ENCODE measurements at regions not wholly inside any gene's neighbourhood (a gene's known extent, or its start where the extent isn't known, plus 50 kb on each side); places are given as distances from the start of the nearest gene placed in this dataset.

GRCh38 chr6:22115559-22115958 lies 181.3 kb downstream of the PRL start:
- no peak overlapping the region for H3K27ac ChIP-seq (ENCODE audit: low read length in 2 of 2)
- H3K27me3 ChIP-seq (replicated peaks in 1 of 4; ENCODE audit: control extremely low read depth in 1 of 4, control insufficient read depth in 3 of 4, insufficient read depth in 4 of 4, low read length in 3 of 4): no peaks in the 10 kb centered on the region
- no peaks in the 10 kb centered on the region for H3K4me1 ChIP-seq (ENCODE audit: control insufficient read depth in 2 of 2, insufficient read depth in 2 of 2, low read length in 2 of 2)
- H3K4me3 ChIP-seq (ENCODE audit: control extremely low read depth in 1 of 5, extremely low read depth in 1 of 5, insufficient read depth in 1 of 5, low read depth in 2 of 5, low read length in 4 of 5): no peak overlapping the region
- intact Hi-C loops (cut with micrococcal nuclease): no loop called here
- no peak overlapping the region for H3K27ac Mint-ChIP-seq
- no peak overlapping the region for H3K4me2 ChIP-seq (replicated peaks; ENCODE audit: low read depth, low read length, poor library complexity, severe bottlenecking)
- H3K36me3 ChIP-seq (replicated peaks in 1 of 2; ENCODE audit: control extremely low read depth in 1 of 2, control insufficient read depth in 1 of 2, extremely low read depth in 1 of 2, insufficient read depth in 2 of 2, low read length in 1 of 2): no peaks in the 10 kb centered on the region
- CTCF ChIA-PET: no interaction called here
- POLR2A ChIA-PET: no interaction called here
- DNase-seq (no peak), ATAC-seq (ENCODE audit: low read depth) (no peak)
- H2AFZ ChIP-seq (ENCODE audit: insufficient read depth, low read depth, low read length, poor library complexity, severe bottlenecking): no peak overlapping the region
- no peak overlapping the region for H3K9ac ChIP-seq (ENCODE audit: low read length)
- H3K4me1 Mint-ChIP-seq: no peaks in the 10 kb centered on the region
- H3K79me2 ChIP-seq (ENCODE audit: control insufficient read depth, insufficient read depth, low read length): no peaks in the 10 kb centered on the region
- 93% methylated on average over 3 of the region's 5 CpGs for WGBS (ENCODE audit: insufficient coverage)
- H3K9me3 ChIP-seq (ENCODE audit: control extremely low read depth in 1 of 3, control insufficient read depth in 2 of 3, insufficient read depth in 1 of 3, low read length in 2 of 3): peaks cover 0 to 3% (median 0%) of the 10 kb centered on the region in 3 donors
- TF ChIP-seq, protein P1, sequence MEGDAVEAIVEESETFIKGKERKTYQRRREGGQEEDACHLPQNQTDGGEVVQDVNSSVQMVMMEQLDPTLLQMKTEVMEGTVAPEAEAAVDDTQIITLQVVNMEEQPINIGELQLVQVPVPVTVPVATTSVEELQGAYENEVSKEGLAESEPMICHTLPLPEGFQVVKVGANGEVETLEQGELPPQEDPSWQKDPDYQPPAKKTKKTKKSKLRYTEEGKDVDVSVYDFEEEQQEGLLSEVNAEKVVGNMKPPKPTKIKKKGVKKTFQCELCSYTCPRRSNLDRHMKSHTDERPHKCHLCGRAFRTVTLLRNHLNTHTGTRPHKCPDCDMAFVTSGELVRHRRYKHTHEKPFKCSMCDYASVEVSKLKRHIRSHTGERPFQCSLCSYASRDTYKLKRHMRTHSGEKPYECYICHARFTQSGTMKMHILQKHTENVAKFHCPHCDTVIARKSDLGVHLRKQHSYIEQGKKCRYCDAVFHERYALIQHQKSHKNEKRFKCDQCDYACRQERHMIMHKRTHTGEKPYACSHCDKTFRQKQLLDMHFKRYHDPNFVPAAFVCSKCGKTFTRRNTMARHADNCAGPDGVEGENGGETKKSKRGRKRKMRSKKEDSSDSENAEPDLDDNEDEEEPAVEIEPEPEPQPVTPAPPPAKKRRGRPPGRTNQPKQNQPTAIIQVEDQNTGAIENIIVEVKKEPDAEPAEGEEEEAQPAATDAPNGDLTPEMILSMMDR (IDR thresholded peaks at IDR 0.05): no peak
- TF ChIP-seq EZH2 (IDR thresholded peaks at IDR 0.05; ENCODE audit: borderline replicate concordance, insufficient read depth, low read depth, low read length, poor library complexity, severe bottlenecking): no peak
- H3K27me3 Mint-ChIP-seq: no peaks in the 10 kb centered on the region
- H3K4me3 Mint-ChIP-seq: no peak overlapping the region
- H4K20me1 ChIP-seq (ENCODE audit: control insufficient read depth, insufficient read depth, low read length, poor library complexity, severe bottlenecking): no peaks in the 10 kb centered on the region
- no peaks in the 10 kb centered on the region for H3K9me3 Mint-ChIP-seq (ENCODE audit: insufficient read depth)

DNA sequence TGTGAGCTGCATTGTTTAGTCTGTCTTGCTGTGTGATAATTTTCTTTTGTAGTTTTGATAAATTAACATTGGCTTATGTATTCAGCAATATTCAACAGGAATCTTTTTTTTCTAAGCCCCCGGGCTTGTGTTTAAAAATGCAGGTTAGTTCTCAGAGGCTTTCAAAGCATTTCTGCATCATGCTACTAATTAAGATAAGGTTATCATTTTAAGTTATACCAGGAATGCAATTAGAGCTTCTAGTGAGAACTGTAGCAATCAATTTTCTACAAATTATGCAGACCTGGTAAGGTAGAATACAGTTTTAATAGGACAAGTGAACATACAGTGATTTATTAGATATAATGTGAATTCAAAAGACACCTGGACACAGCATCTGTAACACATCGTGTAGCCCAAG lies 179.2 kb downstream of the PRL start:
- no peaks in the 10 kb centered on the region for H3K4me1 ChIP-seq (ENCODE audit: control insufficient read depth in 2 of 2, insufficient read depth in 2 of 2, low read length in 2 of 2)
- Mint-ChIP-seq H3K4me1 (no peaks in the 10 kb centered on the region), H3K9me3 (ENCODE audit: insufficient read depth) (no peaks in the 10 kb centered on the region), H3K4me3 (no peak overlapping the region), H3K27ac (no peak overlapping the region), H3K27me3 (no peaks in the 10 kb centered on the region)
- peaks cover 0 to 3% (median 0%) of the 10 kb centered on the region in 3 donors for H3K9me3 ChIP-seq (ENCODE audit: control extremely low read depth in 1 of 3, control insufficient read depth in 2 of 3, insufficient read depth in 1 of 3, low read length in 2 of 3)
- WGBS (ENCODE audit: insufficient coverage): no CpG with 5 or more reads among the region's 2 CpGs
- H2AFZ ChIP-seq (ENCODE audit: insufficient read depth, low read depth, low read length, poor library complexity, severe bottlenecking): no peak overlapping the region
- no peak overlapping the region for H3K27ac ChIP-seq (ENCODE audit: low read length in 2 of 2)
- ATAC-seq (ENCODE audit: low read depth): no peak
- TF ChIP-seq, protein P1 (IDR thresholded peaks at IDR 0.05): no peak
- no peak for TF ChIP-seq EZH2 (IDR thresholded peaks at IDR 0.05; ENCODE audit: borderline replicate concordance, insufficient read depth, low read depth, low read length, poor library complexity, severe bottlenecking)
- H3K27me3 ChIP-seq (replicated peaks in 1 of 4; ENCODE audit: control extremely low read depth in 1 of 4, control insufficient read depth in 3 of 4, insufficient read depth in 4 of 4, low read length in 3 of 4): no peaks in the 10 kb centered on the region
- ChIA-PET CTCF (no interaction called here), POLR2A (no interaction called here)
- no peaks in the 10 kb centered on the region for H3K36me3 ChIP-seq (replicated peaks in 1 of 2; ENCODE audit: control extremely low read depth in 1 of 2, control insufficient read depth in 1 of 2, extremely low read depth in 1 of 2, insufficient read depth in 2 of 2, low read length in 1 of 2)
- no peak overlapping the region for H3K9ac ChIP-seq (ENCODE audit: low read length)
- no peaks in the 10 kb centered on the region for H3K79me2 ChIP-seq (ENCODE audit: control insufficient read depth, insufficient read depth, low read length)
- no peaks in the 10 kb centered on the region for H4K20me1 ChIP-seq (ENCODE audit: control insufficient read depth, insufficient read depth, low read length, poor library complexity, severe bottlenecking)
- intact Hi-C loops (cut with micrococcal nuclease): no loop called here
- no peak overlapping the region for H3K4me3 ChIP-seq (ENCODE audit: control extremely low read depth in 1 of 5, extremely low read depth in 1 of 5, insufficient read depth in 1 of 5, low read depth in 2 of 5, low read length in 4 of 5)
- no peak for DNase-seq
- H3K4me2 ChIP-seq (replicated peaks; ENCODE audit: low read depth, low read length, poor library complexity, severe bottlenecking): no peak overlapping the region

Measured in B cell (primary cell).